ENCODE measurements at regions not wholly inside any gene's neighbourhood (a gene's known extent, or its start where the extent isn't known, plus 50 kb on each side); places are given as distances from the start of the nearest gene placed in this dataset.

GRCh38 chr4:129223945-129224344 lies 128.0 kb downstream of the C4orf33 start:
- ATAC-seq, result no peak
- Histone ChIP-seq H3K9me1 (ENCODE audit: control insufficient read depth, insufficient read depth, low read length) (no peaks in the 10 kb centered on the region), H3K36me3 (ENCODE audit: control insufficient read depth, insufficient read depth, low read length) (no peaks in the 10 kb centered on the region), H3K4me2 (ENCODE audit: insufficient read depth, low read length) (no peak overlapping the region), H3K27ac (ENCODE audit: extremely low read depth, low read depth, low read length) (no peak overlapping the region), H3K27me3 (ENCODE audit: control insufficient read depth in 2 of 2, insufficient read depth in 2 of 2, low read length in 2 of 2) (no peaks in the 10 kb centered on the region), H2AFZ (ENCODE audit: low read depth, low read length) (no peak overlapping the region), H3K9ac (ENCODE audit: insufficient read depth in 1 of 2, low read depth in 2 of 2, low read length in 2 of 2) (no peak overlapping the region), H4K20me1 (replicated peaks; ENCODE audit: control insufficient read depth, insufficient read depth, low read length) (no peaks in the 10 kb centered on the region), H3K4me1 (replicated peaks in 1 of 2; ENCODE audit: control insufficient read depth in 2 of 2, insufficient read depth in 2 of 2, low read length in 2 of 2) (no peaks in the 10 kb centered on the region), H3K9me3 (replicated peaks; ENCODE audit: control insufficient read depth, insufficient read depth, low read depth, low read length) (no peaks in the 10 kb centered on the region), H3K79me2 (ENCODE audit: control insufficient read depth, insufficient read depth, low read length) (no peaks in the 10 kb centered on the region), H3K4me3 (no peak overlapping the region)
- in situ Hi-C loops (cut with MboI) (no loop called here), intact Hi-C loops (cut with micrococcal nuclease) (no loop called here)
- ChIA-PET CTCF (ENCODE audit: low intra/inter-chr PET ratio) (no interaction called here), POLR2A (no interaction called here)
- no peak for FAIRE-seq
- BruUV-seq (replicated peaks), result no TSS peak
- DNase-seq (ENCODE audit: extremely low read depth in 1 of 4, low spot score in 3 of 4), result no peak
- TF ChIP-seq FOXK2 (conservative IDR thresholded peaks at IDR 0.05 in 1 of 2, IDR thresholded peaks at IDR 0.05 in 1 of 2; ENCODE audit: low read depth in 2 of 2), result no peak
- TF ChIP-seq CHD4 (IDR thresholded peaks at IDR 0.05; ENCODE audit: insufficient read depth, insufficient replicate concordance, low read depth, low read length, poor library complexity, severe bottlenecking), result no peak
- TF ChIP-seq MXD1 (CRISPR knock-in tag; IDR thresholded peaks at IDR 0.05; ENCODE audit: borderline replicate concordance, poor library complexity, severe bottlenecking), result no peak
- no peak for TF ChIP-seq MGA (IDR thresholded peaks at IDR 0.05)
- TF ChIP-seq GTF2B (IDR thresholded peaks at IDR 0.05; ENCODE audit: extremely low read depth, insufficient read length), result no peak
- no peak for TF ChIP-seq PRPF4 (IDR thresholded peaks at IDR 0.05; ENCODE audit: insufficient read depth, low read depth, low read length, poor library complexity, severe bottlenecking)
- no peak for TF ChIP-seq SPI1 (IDR thresholded peaks at IDR 0.05; ENCODE audit: borderline replicate concordance, low read depth, low read length)
- no peak for TF ChIP-seq NFIX (CRISPR knock-in tag; IDR thresholded peaks at IDR 0.05; ENCODE audit: low read depth)
- TF ChIP-seq C11orf30 (IDR thresholded peaks at IDR 0.05; ENCODE audit: low read depth), result no peak
- no peak for TF ChIP-seq ASH1L (IDR thresholded peaks at IDR 0.05; ENCODE audit: borderline replicate concordance, low read depth, partially characterized antibody)
